Mammary epithelial cell (primary cell): ENCODE measurements at regions not wholly inside any gene's neighbourhood (a gene's known extent, or its start where the extent isn't known, plus 50 kb on each side); places are given as distances from the start of the nearest gene placed in this dataset.

Experiments
- CTCF ChIP-seq, 2 donors: IDR thresholded peaks in 1 of 2; conservative IDR thresholded peaks in 1 of 2; 2 replicates each; pipeline ENCODE4 v1.5.1; 2011 to 2012; ENCODE audit warnings: inconsistent platforms in 2 of 2, low read length in 2 of 2, mild to moderate bottlenecking in 2 of 2, control low read depth in 1 of 2, low read depth in 1 of 2; ENCODE audit not compliant: insufficient read depth in 1 of 2; ENCODE audit errors: extremely low read depth in 1 of 2
- EZH2 ChIP-seq: IDR thresholded peaks from 2 replicates; pipeline ENCODE4 v1.6.1; 2012; ENCODE audit warnings: low read length, inconsistent platforms, borderline replicate concordance

- TF ChIP-seq CTCF (conservative IDR thresholded peaks at IDR 0.05 in 1 of 2, IDR thresholded peaks at IDR 0.05 in 1 of 2; ENCODE audit: extremely low read depth in 1 of 2, insufficient read depth in 1 of 2, low read depth in 1 of 2, low read length in 2 of 2): no peak
- TF ChIP-seq EZH2: no peak
Measured at GRCh38 chr7:20053334-20054104, 163.7 kb downstream of the MACC1 start.
